H9 (cell line): ENCODE measurements at regions not wholly inside any gene's neighbourhood (a gene's known extent, or its start where the extent isn't known, plus 50 kb on each side); places are given as distances from the start of the nearest gene placed in this dataset.

ENCODE experiments used
- DNase-seq: peaks from one replicate; pipeline ENCODE4 v3.0.0-alpha.2; 2017
- H2AFZ ChIP-seq: one replicate; pipeline ENCODE4 v1.6.1; 2013; ENCODE audit warnings: mild to moderate bottlenecking, low read length, control low read depth, moderate library complexity
- H2AK5ac ChIP-seq: 2 replicates; pipeline ENCODE4 v1.6.1; 2013; ENCODE audit warnings: low read length, control low read depth, mixed read lengths; ENCODE audit not compliant: insufficient read length
- H2BK120ac ChIP-seq: one replicate; pipeline ENCODE4 v1.6.1; 2013; ENCODE audit warnings: low read depth, mild to moderate bottlenecking, low read length, control low read depth, inconsistent platforms; ENCODE audit not compliant: poor library complexity, severe bottlenecking
- H2BK12ac ChIP-seq: 2 replicates; pipeline ENCODE4 v1.6.1; 2013; ENCODE audit warnings: low read length, control low read depth, mixed read lengths, low read depth; ENCODE audit not compliant: insufficient read length
- H2BK15ac ChIP-seq: 2 replicates; pipeline ENCODE4 v1.6.1; 2013; ENCODE audit warnings: low read depth, low read length, control low read depth
- H2BK20ac ChIP-seq: one replicate; pipeline ENCODE4 v1.6.1; 2013; ENCODE audit warnings: low read depth, mild to moderate bottlenecking, low read length, control low read depth, inconsistent platforms; ENCODE audit not compliant: poor library complexity, severe bottlenecking
- H2BK5ac ChIP-seq: 2 replicates; pipeline ENCODE4 v1.6.1; 2013; ENCODE audit warnings: low read length, control low read depth, mixed read lengths; ENCODE audit not compliant: insufficient read length
- H3K14ac ChIP-seq: 2 replicates; pipeline ENCODE4 v1.6.1; 2013; ENCODE audit warnings: low read length, control low read depth; ENCODE audit not compliant: insufficient read depth
- H3K18ac ChIP-seq: 2 replicates; pipeline ENCODE4 v1.6.1; 2013; ENCODE audit warnings: low read depth, mild to moderate bottlenecking, mixed read lengths, low read length, control low read depth; ENCODE audit not compliant: insufficient read length
- H3K23ac ChIP-seq: 2 replicates; pipeline ENCODE4 v1.6.1; 2013; ENCODE audit warnings: low read length, control low read depth, mixed read lengths, low read depth; ENCODE audit not compliant: insufficient read length
- H3K23me2 ChIP-seq: 2 replicates; pipeline ENCODE4 v1.6.1; 2013; ENCODE audit warnings: low read depth, mild to moderate bottlenecking, mixed read lengths, low read length, control low read depth; ENCODE audit not compliant: insufficient read length, poor library complexity, severe bottlenecking
- H3K27ac ChIP-seq: 2 replicates; pipeline ENCODE4 v1.5.1; 2013; ENCODE audit warnings: low read length, control low read depth, mixed read lengths, low read depth; ENCODE audit not compliant: insufficient read length
- H3K27me3 ChIP-seq: 2 replicates; pipeline ENCODE4 v1.6.1; 2013; ENCODE audit warnings: low read length, control low read depth, inconsistent platforms; ENCODE audit not compliant: insufficient read depth
- H3K4ac ChIP-seq: 2 replicates; pipeline ENCODE4 v1.6.1; 2013; ENCODE audit warnings: low read depth, mild to moderate bottlenecking, control low read depth, inconsistent platforms, low read length, moderate library complexity
- H3K4me1 ChIP-seq: 2 replicates; pipeline ENCODE4 v1.6.1; 2013; ENCODE audit warnings: low read length, control low read depth, inconsistent platforms; ENCODE audit not compliant: insufficient read depth
- H3K4me2 ChIP-seq: 2 replicates; pipeline ENCODE4 v1.6.1; 2013; ENCODE audit warnings: low read length, control low read depth, mixed read lengths; ENCODE audit not compliant: insufficient read length, insufficient read depth
- H3K56ac ChIP-seq: 2 replicates; pipeline ENCODE4 v1.6.1; 2013; ENCODE audit warnings: low read depth, mild to moderate bottlenecking, mixed read lengths, low read length, control low read depth; ENCODE audit not compliant: insufficient read length
- H3K79me1 ChIP-seq: 2 replicates; pipeline ENCODE4 v1.6.1; 2013; ENCODE audit warnings: low read depth, mild to moderate bottlenecking, moderate library complexity, low read length, control low read depth, inconsistent platforms; ENCODE audit not compliant: insufficient read depth, poor library complexity, severe bottlenecking
- H3K79me2 ChIP-seq: 2 replicates; pipeline ENCODE4 v1.6.1; 2013; ENCODE audit warnings: low read length, control low read depth, inconsistent platforms; ENCODE audit not compliant: insufficient read depth
- H3K9ac ChIP-seq: 2 replicates; pipeline ENCODE4 v1.6.1; 2013; ENCODE audit warnings: low read length, control low read depth, mixed read lengths; ENCODE audit not compliant: insufficient read length; ENCODE audit errors: extremely low read depth
- H3K9me3 ChIP-seq: one replicate; pipeline ENCODE4 v1.6.1; 2013; ENCODE audit warnings: low read depth, low read length, inconsistent platforms; ENCODE audit not compliant: control insufficient read depth
- H3T11ph ChIP-seq: one replicate; pipeline ENCODE4 v1.6.1; 2013; ENCODE audit warnings: mild to moderate bottlenecking, low read length, control low read depth, inconsistent platforms
- H4K20me1 ChIP-seq: one replicate; pipeline ENCODE4 v1.6.1; 2013; ENCODE audit not compliant: control insufficient read depth, insufficient read length, insufficient read depth
- H4K5ac ChIP-seq: 2 replicates; pipeline ENCODE4 v1.6.1; 2013; ENCODE audit warnings: low read depth, mild to moderate bottlenecking, mixed read lengths, low read length, control low read depth; ENCODE audit not compliant: insufficient read length
- H4K8ac ChIP-seq: replicated peaks from 2 replicates; pipeline ENCODE4 v1.6.1; 2013; ENCODE audit warnings: low read length, control low read depth, mixed read lengths, low read depth; ENCODE audit not compliant: insufficient read length
- H4K91ac ChIP-seq: 2 replicates; pipeline ENCODE4 v1.6.1; 2013; ENCODE audit warnings: low read depth, mild to moderate bottlenecking, moderate library complexity, mixed read lengths, low read length, control low read depth; ENCODE audit not compliant: insufficient read length
- H3K27ac Mint-ChIP-seq, 3 experiments: 2 replicates in 2 of 3; 3 replicates in 1 of 3; pipeline ENCODE4 v1.8.0; 2020 to 2021; ENCODE audit warnings: mixed read lengths in 3 of 3, mild to moderate bottlenecking in 1 of 3, moderate library complexity in 1 of 3
- H3K27me3 Mint-ChIP-seq: 2 replicates; pipeline ENCODE4 v1.8.0; 2021; ENCODE audit warnings: low read depth, mild to moderate bottlenecking, moderate library complexity, mixed read lengths
- H3K36me3 Mint-ChIP-seq, 3 experiments: 2 replicates in 2 of 3; 3 replicates in 1 of 3; pipeline ENCODE4 v1.8.0; 2020 to 2021; ENCODE audit warnings: low read depth in 3 of 3, mixed read lengths in 3 of 3; ENCODE audit not compliant: insufficient read depth in 1 of 3
- H3K4me1 Mint-ChIP-seq, 2 experiments: 2 replicates each; pipeline ENCODE4 v1.8.0; 2020; ENCODE audit warnings: mixed read lengths in 2 of 2
- H3K4me3 Mint-ChIP-seq, 2 experiments: 2 replicates in 1 of 2; 3 replicates in 1 of 2; pipeline ENCODE4 v1.8.0; 2020 to 2021; ENCODE audit warnings: mild to moderate bottlenecking in 2 of 2, mixed read lengths in 2 of 2, moderate library complexity in 1 of 2
- H3K9me3 Mint-ChIP-seq, 2 experiments: 2 replicates in 1 of 2; 3 replicates in 1 of 2; pipeline ENCODE4 v1.8.0; 2020; ENCODE audit warnings: mild to moderate bottlenecking in 2 of 2, mixed read lengths in 2 of 2, moderate library complexity in 1 of 2
- CTCF ChIP-seq: fragments of 200-600 bp; sonication (generic); conservative IDR thresholded peaks from 3 replicates; pipeline ENCODE4 v1.8.0; 2021; ENCODE audit warnings: antibody characterized with exemption, mild to moderate bottlenecking
- WGBS: extraction: QIAGEN DNeasy Blood & Tissue Kit; methylation state at CpG from one replicate; pipeline ENCODE4 v1.1.7; 2013; ENCODE audit warnings: missing lambda C conversion rate, low lambda C conversion rate, mixed read lengths; ENCODE audit not compliant: insufficient read length; ENCODE audit errors: extremely low coverage; 5-methylcytosine and 5-hydroxymethylcytosine counted together

GRCh38 chr20:47857187-47857568 is 71.9 kb upstream of the SULF2 start:
- no peak overlapping the region for H3K9ac ChIP-seq
- no peak overlapping the region for H3T11ph ChIP-seq
- H3K27ac Mint-ChIP-seq = peak overlapping the region in 1 of 3 experiments; percentile 79; a peak in 3 of 7 replicates
- peaks cover 12 to 16% of the 10 kb centered on the region in 2 experiments for H3K4me1 Mint-ChIP-seq
- peaks cover 5% of the 10 kb centered on the region for H3K27me3 Mint-ChIP-seq
- H3K9me3 ChIP-seq = no peaks in the 10 kb centered on the region
- H3K36me3 Mint-ChIP-seq = peaks cover 8 to 34% (median 21%) of the 10 kb centered on the region in 3 experiments
- H4K5ac ChIP-seq = no peak overlapping the region
- H3K18ac ChIP-seq = peak overlapping the region; percentile 50
- no peaks in the 10 kb centered on the region for H3K23me2 ChIP-seq
- H2BK120ac ChIP-seq = no peak overlapping the region
- no peaks in the 10 kb centered on the region for H3K79me1 ChIP-seq
- no peak overlapping the region for H2BK5ac ChIP-seq
- H2BK12ac ChIP-seq = no peak overlapping the region
- H3K9me3 Mint-ChIP-seq = peaks cover 38 to 40% of the 10 kb centered on the region in 2 experiments
- no peaks in the 10 kb centered on the region for H3K27me3 ChIP-seq
- no peak overlapping the region for H3K4me2 ChIP-seq
- no peak overlapping the region for H2AFZ ChIP-seq
- H3K79me2 ChIP-seq = no peaks in the 10 kb centered on the region
- H2AK5ac ChIP-seq = no peak overlapping the region
- TF ChIP-seq CTCF = no peak
- no peak overlapping the region for H3K4me3 Mint-ChIP-seq
- no peak overlapping the region for H3K56ac ChIP-seq
- no peak overlapping the region for H4K91ac ChIP-seq
- no peak overlapping the region for H4K8ac ChIP-seq
- H2BK15ac ChIP-seq = no peak overlapping the region
- no peak overlapping the region for H3K23ac ChIP-seq
- DNase-seq = no peak
- WGBS = no CpG with 5 or more reads among the region's 8 CpGs
- no peak overlapping the region for H3K4ac ChIP-seq
- H3K27ac ChIP-seq = no peak overlapping the region
- no peaks in the 10 kb centered on the region for H4K20me1 ChIP-seq
- no peaks in the 10 kb centered on the region for H3K4me1 ChIP-seq
- H2BK20ac ChIP-seq = no peak overlapping the region
- H3K14ac ChIP-seq = peak overlapping the region; percentile 45
